Glutamatergic neuron (in vitro differentiated cells): ENCODE measurements at regions not wholly inside any gene's neighbourhood (a gene's known extent, or its start where the extent isn't known, plus 50 kb on each side); places are given as distances from the start of the nearest gene placed in this dataset.
"Not testable (repeated sequence)": the region's sequence is repeated elsewhere in the genome, so short reads cannot be mapped to it uniquely, and the experiment has no call there.

Experiments used
- DNase-seq: peaks from one replicate; pipeline ENCODE4 v3.0.0; 2022
- H3K27ac Mint-ChIP-seq: one replicate; pipeline ENCODE4 v1.8.0; 2020; ENCODE audit warnings: mild to moderate bottlenecking, mixed read lengths, inconsistent platforms; ENCODE audit not compliant: unreplicated experiment
- H3K27me3 Mint-ChIP-seq: one replicate; pipeline ENCODE4 v1.8.0; 2020; ENCODE audit warnings: mild to moderate bottlenecking, moderate library complexity, mixed read lengths, inconsistent platforms; ENCODE audit not compliant: unreplicated experiment
- H3K36me3 Mint-ChIP-seq: one replicate; pipeline ENCODE4 v1.8.0; 2020; ENCODE audit warnings: mild to moderate bottlenecking, mixed read lengths, inconsistent platforms; ENCODE audit not compliant: unreplicated experiment
- H3K4me1 Mint-ChIP-seq: one replicate; pipeline ENCODE4 v1.8.0; 2020; ENCODE audit warnings: mild to moderate bottlenecking, low read depth, mixed read lengths, inconsistent platforms; ENCODE audit not compliant: unreplicated experiment
- H3K4me3 Mint-ChIP-seq: one replicate; pipeline ENCODE4 v1.8.0; 2020; ENCODE audit warnings: mild to moderate bottlenecking, mixed read lengths, inconsistent platforms; ENCODE audit not compliant: unreplicated experiment
- H3K9me3 Mint-ChIP-seq: one replicate; pipeline ENCODE4 v1.8.0; 2020; ENCODE audit warnings: mild to moderate bottlenecking, moderate library complexity, mixed read lengths, inconsistent platforms; ENCODE audit not compliant: unreplicated experiment
- CTCF ChIP-seq: fragments of 200-600 bp; sonication (generic); IDR thresholded peaks from one replicate; pipeline ENCODE4 v1.5.0; 2021; ENCODE audit not compliant: partially characterized antibody, unreplicated experiment

- H3K36me3 Mint-ChIP-seq: no peaks in the 10 kb centered on the region
- peaks cover 1% of the 10 kb centered on the region for H3K9me3 Mint-ChIP-seq
- peaks cover 13% of the 10 kb centered on the region for H3K27me3 Mint-ChIP-seq
- TF ChIP-seq CTCF: no peak
- no peak overlapping the region for H3K4me3 Mint-ChIP-seq
- peaks cover 10% of the 10 kb centered on the region for H3K4me1 Mint-ChIP-seq
- H3K27ac Mint-ChIP-seq: no peak overlapping the region
- peak; percentile 69 for DNase-seq
Observed at GRCh38 chr1:22208268-22208972, 65.5 kb upstream of the WNT4 start.

GRCh38 chr1:22208973-22209378 lies 66.1 kb upstream of the WNT4 start:
- Mint-ChIP-seq H3K36me3 (no peaks in the 10 kb centered on the region), H3K4me1 (peaks cover 10% of the 10 kb centered on the region), H3K4me3 (no peak overlapping the region), H3K27ac (no peak overlapping the region), H3K9me3 (peaks cover 1% of the 10 kb centered on the region), H3K27me3 (peaks cover 13% of the 10 kb centered on the region)
- TF ChIP-seq CTCF: no peak
- DNase-seq: peak; percentile 17

- peak; percentile 17 for DNase-seq
- Mint-ChIP-seq H3K36me3 (no peaks in the 10 kb centered on the region), H3K27ac (no peak overlapping the region), H3K4me1 (peaks cover 10% of the 10 kb centered on the region), H3K4me3 (no peak overlapping the region), H3K9me3 (peaks cover 1% of the 10 kb centered on the region), H3K27me3 (peaks cover 13% of the 10 kb centered on the region)
- no peak for TF ChIP-seq CTCF
Observed at GRCh38 chr1:22210176-22210575, 67.3 kb upstream of the WNT4 start.

GRCh38 chr1:22210636-22211035 lies 67.7 kb upstream of the WNT4 start:
- peaks cover 1% of the 10 kb centered on the region for H3K9me3 Mint-ChIP-seq
- H3K27me3 Mint-ChIP-seq: peaks cover 11% of the 10 kb centered on the region
- DNase-seq: no peak
- H3K4me1 Mint-ChIP-seq: peaks cover 10% of the 10 kb centered on the region
- no peak overlapping the region for H3K4me3 Mint-ChIP-seq
- H3K27ac Mint-ChIP-seq: no peak overlapping the region
- H3K36me3 Mint-ChIP-seq: no peaks in the 10 kb centered on the region
- TF ChIP-seq CTCF: no peak

GRCh38 chr1:22211459-22211858 lies 68.6 kb upstream of the WNT4 start:
- not testable (repeated sequence) for H3K9me3 Mint-ChIP-seq, H3K4me3 Mint-ChIP-seq, H3K27ac Mint-ChIP-seq, DNase-seq, H3K36me3 Mint-ChIP-seq
- H3K27me3 Mint-ChIP-seq: peaks cover 14% of the 10 kb centered on the region
- H3K4me1 Mint-ChIP-seq: peaks cover 15% of the 10 kb centered on the region
